ENCODE measurements at regions not wholly inside any gene's neighbourhood (a gene's known extent, or its start where the extent isn't known, plus 50 kb on each side); places are given as distances from the start of the nearest gene placed in this dataset.

GRCh38 chr13:84332346-84332745, 450.1 kb upstream of the SLITRK1 start:
- Histone ChIP-seq H3K27ac (no peak overlapping the region), H3K4me1 (no peaks in the 10 kb centered on the region), H3K9me3 (replicated peaks) (no peaks in the 10 kb centered on the region), H3K27me3 (no peaks in the 10 kb centered on the region), H3K36me3 (no peaks in the 10 kb centered on the region), H3K4me3 (no peak overlapping the region)
- DNase-seq, result no peak

DNA sequence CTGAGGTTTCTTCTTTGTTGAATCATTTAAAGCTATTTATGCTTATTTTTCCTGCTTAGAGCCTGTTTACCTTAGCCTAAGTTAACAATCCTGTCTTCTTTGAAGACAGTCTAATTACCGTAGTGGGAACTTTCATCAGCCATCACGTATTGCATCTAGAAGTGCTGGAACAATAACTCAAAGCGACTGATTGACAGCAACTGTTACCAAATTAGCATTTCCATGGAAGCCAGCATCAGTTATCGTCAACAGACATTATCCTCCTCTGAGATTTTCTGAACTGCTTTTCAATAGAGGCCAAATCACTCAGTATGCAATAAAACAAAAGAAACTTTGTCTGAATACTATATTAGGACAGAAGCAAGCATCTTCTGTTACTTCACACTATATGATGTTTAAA, 433.3 kb upstream of the SLITRK1 start:
- Histone ChIP-seq H3K9me3 (replicated peaks) (no peaks in the 10 kb centered on the region), H3K27me3 (no peaks in the 10 kb centered on the region), H3K27ac (no peak overlapping the region), H3K36me3 (no peaks in the 10 kb centered on the region), H3K4me3 (no peak overlapping the region), H3K4me1 (no peaks in the 10 kb centered on the region)
- no peak for DNase-seq

DNA sequence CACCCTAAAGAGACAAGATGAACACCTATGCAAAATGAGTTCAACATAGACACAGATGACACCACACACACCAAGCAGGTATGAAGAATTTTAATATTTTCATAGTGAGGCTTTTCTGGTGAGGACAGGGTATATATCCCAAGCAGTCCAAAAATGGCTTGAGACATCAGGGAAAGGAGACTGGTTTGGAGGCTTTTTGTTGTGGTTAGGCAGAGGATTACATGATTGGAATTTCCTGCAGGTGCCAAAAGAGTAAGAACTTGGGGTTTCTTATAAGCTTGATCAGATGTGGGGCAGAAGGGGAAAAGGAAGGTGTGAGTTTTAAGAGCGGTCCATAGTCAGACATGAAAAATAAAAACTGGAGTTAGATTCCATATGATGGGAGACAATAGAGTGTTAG, 420.8 kb upstream of the SLITRK1 start:
- Histone ChIP-seq H3K9me3 (replicated peaks) (no peaks in the 10 kb centered on the region), H3K27me3 (no peaks in the 10 kb centered on the region), H3K4me3 (no peak overlapping the region), H3K4me1 (no peaks in the 10 kb centered on the region), H3K27ac (no peak overlapping the region), H3K36me3 (no peaks in the 10 kb centered on the region)
- no peak for DNase-seq

GRCh38 chr13:84297251-84297650, 415.0 kb upstream of the SLITRK1 start:
- no peak for DNase-seq
- Histone ChIP-seq H3K36me3 (no peaks in the 10 kb centered on the region), H3K4me3 (no peak overlapping the region), H3K27me3 (no peaks in the 10 kb centered on the region), H3K27ac (no peak overlapping the region), H3K9me3 (replicated peaks) (no peaks in the 10 kb centered on the region), H3K4me1 (no peaks in the 10 kb centered on the region)

GRCh38 chr13:84296401-84296800, 414.1 kb upstream of the SLITRK1 start:
- DNase-seq, result no peak
- Histone ChIP-seq H3K36me3 (no peaks in the 10 kb centered on the region), H3K4me3 (no peak overlapping the region), H3K27ac (no peak overlapping the region), H3K4me1 (no peaks in the 10 kb centered on the region), H3K27me3 (no peaks in the 10 kb centered on the region), H3K9me3 (replicated peaks) (no peaks in the 10 kb centered on the region)

DNA sequence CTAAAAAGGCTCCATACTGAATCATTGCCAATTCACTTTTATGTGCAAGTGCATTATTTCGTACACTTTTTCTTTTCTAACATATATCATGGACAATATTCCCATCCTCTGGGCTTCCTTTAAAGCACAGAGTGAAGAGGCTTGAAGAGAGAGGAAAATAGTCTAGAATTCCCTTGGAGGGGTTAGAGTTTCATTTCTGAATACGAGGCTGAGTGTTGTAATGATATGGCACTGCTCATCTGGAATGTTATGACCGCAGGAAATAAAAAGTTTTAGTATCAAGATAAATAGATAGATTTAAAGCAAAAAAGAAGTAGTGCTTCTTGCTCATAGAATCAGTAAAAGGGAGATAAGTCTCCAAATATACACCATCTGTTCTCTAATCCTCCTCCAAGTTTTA, 412.3 kb upstream of the SLITRK1 start:
- DNase-seq, result no peak
- Histone ChIP-seq H3K4me3 (no peak overlapping the region), H3K36me3 (no peaks in the 10 kb centered on the region), H3K27me3 (no peaks in the 10 kb centered on the region), H3K4me1 (no peaks in the 10 kb centered on the region), H3K27ac (no peak overlapping the region), H3K9me3 (replicated peaks) (no peaks in the 10 kb centered on the region)

DNA sequence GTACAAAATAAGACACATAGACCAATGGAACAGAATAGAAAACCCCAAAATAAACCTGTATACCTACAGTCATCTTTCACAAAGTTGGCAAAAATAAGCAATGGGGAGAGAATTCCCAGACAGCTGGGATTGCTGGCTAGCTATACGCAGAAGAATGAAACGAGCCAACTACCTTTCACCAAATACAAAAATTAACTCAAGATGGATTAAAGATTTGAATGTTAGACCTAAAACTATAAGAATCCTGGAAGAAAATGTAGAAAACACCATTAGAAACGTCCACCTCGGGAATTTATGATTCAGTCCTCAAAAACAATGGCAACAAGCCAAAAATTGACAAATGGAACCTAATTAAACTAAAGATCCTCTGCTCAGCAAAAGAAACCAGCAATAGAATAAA, 408.1 kb upstream of the SLITRK1 start:
- H3K4me3 ChIP-seq, result no peak overlapping the region
- H3K27ac ChIP-seq, result no peak overlapping the region
- no peaks in the 10 kb centered on the region for H3K9me3 ChIP-seq (replicated peaks)
- H3K27me3 ChIP-seq, result no peaks in the 10 kb centered on the region
- no peaks in the 10 kb centered on the region for H3K36me3 ChIP-seq
- no peak for DNase-seq
- no peaks in the 10 kb centered on the region for H3K4me1 ChIP-seq

DNA sequence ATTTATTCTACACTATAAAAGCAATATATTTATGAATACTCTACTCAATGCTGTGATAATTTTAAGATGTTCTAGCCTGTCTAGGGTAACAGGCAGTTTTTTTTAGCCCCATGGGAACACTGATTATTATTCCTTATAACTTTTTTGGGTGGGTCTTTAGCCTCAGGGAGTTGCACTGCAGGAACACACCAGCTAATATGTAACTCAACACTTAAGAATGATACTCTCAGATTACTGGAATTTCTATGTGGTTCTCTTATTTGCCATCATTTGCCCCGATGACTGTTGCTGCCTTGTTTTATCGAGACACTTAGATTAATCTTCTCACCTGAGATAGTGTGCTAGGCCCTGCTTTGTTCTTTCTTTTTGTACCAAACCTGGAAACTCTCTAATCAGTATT, 396.9 kb upstream of the SLITRK1 start:
- H3K36me3 ChIP-seq, result no peaks in the 10 kb centered on the region
- no peak overlapping the region for H3K27ac ChIP-seq
- no peak overlapping the region for H3K4me3 ChIP-seq
- no peaks in the 10 kb centered on the region for H3K9me3 ChIP-seq (replicated peaks)
- peaks cover 13% of the 10 kb centered on the region for H3K4me1 ChIP-seq
- DNase-seq, result no peak
- no peaks in the 10 kb centered on the region for H3K27me3 ChIP-seq

DNA sequence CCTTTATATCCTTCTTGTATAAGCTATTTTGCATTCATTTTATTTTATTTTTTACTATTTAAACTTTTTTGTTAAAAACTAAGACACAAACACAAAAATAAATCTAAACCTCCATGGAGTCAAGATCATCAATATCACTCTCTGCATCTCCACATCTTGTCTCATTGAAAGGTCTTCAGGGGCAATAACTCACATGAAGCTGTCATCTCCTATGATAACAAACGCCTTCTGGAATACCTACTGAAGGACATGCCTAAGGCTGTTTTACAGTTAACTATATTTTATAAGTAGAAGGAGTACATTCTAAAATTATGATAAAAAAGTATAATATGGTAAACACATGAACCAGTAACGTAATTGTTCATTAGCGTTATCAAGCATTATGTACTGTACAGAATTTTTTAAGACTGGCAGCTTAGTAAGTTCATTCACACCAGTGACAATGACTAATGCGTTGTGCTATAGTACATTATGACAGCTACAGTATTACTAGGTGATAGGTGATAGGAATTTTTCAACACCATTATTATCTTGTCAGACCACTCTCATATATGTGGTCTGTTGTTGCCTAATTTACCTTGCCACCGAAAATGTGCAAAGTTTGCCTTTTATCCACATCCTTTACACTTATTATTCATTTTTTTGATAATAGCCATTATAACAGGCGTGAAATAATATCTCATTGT, 390.7 kb upstream of the SLITRK1 start:
- H3K4me3 ChIP-seq, result no peak overlapping the region
- no peaks in the 10 kb centered on the region for H3K27me3 ChIP-seq
- no peak overlapping the region for H3K27ac ChIP-seq
- H3K9me3 ChIP-seq (replicated peaks), result no peaks in the 10 kb centered on the region; the same call in 1 of the 2 replicates
- no peak for DNase-seq
- H3K4me1 ChIP-seq, result no peaks in the 10 kb centered on the region
- no peaks in the 10 kb centered on the region for H3K36me3 ChIP-seq

GRCh38 chr13:84265257-84265764, 383.0 kb upstream of the SLITRK1 start:
- H3K36me3 ChIP-seq, result no peaks in the 10 kb centered on the region
- H3K27ac ChIP-seq, result no peak overlapping the region
- no peak overlapping the region for H3K4me3 ChIP-seq
- no peaks in the 10 kb centered on the region for H3K4me1 ChIP-seq
- DNase-seq, result no peak
- H3K9me3 ChIP-seq (replicated peaks), result no peaks in the 10 kb centered on the region
- no peaks in the 10 kb centered on the region for H3K27me3 ChIP-seq

DNA sequence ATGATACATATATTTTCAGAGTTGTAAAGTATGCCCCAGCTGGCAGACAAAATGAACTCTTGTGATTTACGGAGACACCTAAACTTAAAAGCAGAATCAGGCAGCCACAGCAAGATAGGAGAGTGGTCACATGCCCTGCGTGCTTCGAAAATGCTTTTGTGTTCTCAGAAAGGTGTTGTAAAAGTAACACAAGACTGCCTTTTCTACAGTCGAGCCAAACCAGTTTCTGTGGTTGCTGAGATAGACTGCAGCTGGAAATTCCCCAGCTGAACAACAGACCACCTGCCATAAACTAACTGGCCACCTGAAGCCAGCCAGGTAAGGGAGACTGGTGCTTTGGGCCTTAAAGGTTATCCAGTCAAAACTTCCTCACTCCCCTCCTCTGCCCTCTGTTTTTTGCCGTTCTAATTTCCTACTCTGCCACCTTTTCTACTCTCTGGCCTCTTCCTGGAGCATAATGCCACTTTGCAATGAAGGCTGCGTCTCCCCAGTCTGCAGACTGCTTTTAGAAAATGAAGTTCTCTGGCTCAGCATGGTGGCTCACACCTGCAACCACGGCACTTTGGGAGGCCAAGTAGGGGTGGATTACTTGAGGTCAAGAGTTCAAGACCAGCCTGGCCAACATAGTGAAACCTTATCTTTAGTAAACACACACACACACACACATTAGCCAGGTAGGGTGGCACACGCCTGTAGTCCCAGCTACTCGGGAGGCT, 381.2 kb upstream of the SLITRK1 start:
- DNase-seq, result no peak
- no peak overlapping the region for H3K27ac ChIP-seq
- H3K4me3 ChIP-seq, result no peak overlapping the region
- H3K4me1 ChIP-seq, result no peaks in the 10 kb centered on the region
- no peaks in the 10 kb centered on the region for H3K9me3 ChIP-seq (replicated peaks)
- no peaks in the 10 kb centered on the region for H3K36me3 ChIP-seq
- H3K27me3 ChIP-seq, result no peaks in the 10 kb centered on the region

DNA sequence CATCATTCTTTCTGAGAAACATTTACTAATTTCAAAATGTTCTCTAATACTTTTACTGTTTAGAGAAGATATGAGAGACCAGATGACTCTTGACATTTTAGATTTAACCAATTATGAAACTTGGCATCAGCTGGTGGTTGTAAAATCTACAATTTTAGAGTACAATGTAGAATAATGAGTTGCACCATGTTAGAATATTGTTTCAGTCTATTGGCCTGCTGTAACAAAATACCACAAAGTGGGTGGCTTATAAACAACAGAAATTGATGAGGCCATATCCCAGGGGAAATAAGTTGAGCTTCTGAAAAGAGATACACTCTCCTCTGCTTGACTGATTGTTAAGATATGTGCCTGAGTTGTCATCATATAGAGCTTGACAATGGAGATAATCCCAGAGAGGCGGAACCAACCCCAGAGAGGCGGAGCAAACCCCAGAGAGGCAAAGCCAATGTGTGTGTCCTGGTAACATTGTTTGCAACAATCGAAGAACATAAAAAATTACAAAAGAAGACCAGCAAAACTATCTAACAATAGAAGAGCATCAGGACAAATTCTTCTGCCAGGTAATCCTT, 373.0 kb upstream of the SLITRK1 start:
- H3K9me3 ChIP-seq (replicated peaks), result no peaks in the 10 kb centered on the region
- no peak overlapping the region for H3K27ac ChIP-seq
- H3K36me3 ChIP-seq, result no peaks in the 10 kb centered on the region
- no peaks in the 10 kb centered on the region for H3K4me1 ChIP-seq
- no peak overlapping the region for H3K4me3 ChIP-seq
- H3K27me3 ChIP-seq, result no peaks in the 10 kb centered on the region
- DNase-seq, result no peak

GRCh38 chr13:84249463-84249862, 367.2 kb upstream of the SLITRK1 start:
- H3K4me1 ChIP-seq, result no peaks in the 10 kb centered on the region

DNA sequence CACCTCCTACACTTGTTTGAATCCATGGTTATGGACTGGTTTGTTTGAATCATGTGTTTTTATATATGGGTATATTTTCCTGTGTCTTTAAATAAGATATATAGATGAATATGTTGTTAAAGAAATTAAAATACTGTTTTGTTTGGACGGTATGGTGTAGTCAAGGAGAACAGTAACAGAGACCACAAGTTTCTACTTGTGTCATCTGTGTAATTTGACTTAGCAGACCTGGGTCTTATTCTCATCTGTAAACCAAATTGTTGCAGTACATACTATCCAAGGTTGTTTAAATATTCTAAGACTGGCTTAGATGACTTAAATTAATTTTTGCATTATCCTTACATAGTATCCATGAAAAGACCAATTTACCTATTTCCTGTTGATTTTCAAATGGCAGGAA, 361.1 kb upstream of the SLITRK1 start:
- H3K9me3 ChIP-seq (replicated peaks), result no peaks in the 10 kb centered on the region
- H3K27ac ChIP-seq, result no peak overlapping the region
- no peaks in the 10 kb centered on the region for H3K27me3 ChIP-seq
- no peaks in the 10 kb centered on the region for H3K4me1 ChIP-seq
- DNase-seq, result no peak
- H3K36me3 ChIP-seq, result no peaks in the 10 kb centered on the region
- H3K4me3 ChIP-seq, result no peak overlapping the region

More at GRCh38 chr13:84249463-84249862, 367.2 kb upstream of the SLITRK1 start:
- no peaks in the 10 kb centered on the region for H3K27me3 ChIP-seq
- H3K4me3 ChIP-seq, result no peak overlapping the region
- H3K36me3 ChIP-seq, result no peaks in the 10 kb centered on the region
- H3K9me3 ChIP-seq (replicated peaks), result no peaks in the 10 kb centered on the region
- DNase-seq, result no peak
- H3K27ac ChIP-seq, result no peak overlapping the region

- Histone ChIP-seq H3K36me3 (no peaks in the 10 kb centered on the region), H3K4me3 (no peak overlapping the region), H3K27ac (no peak overlapping the region), H3K9me3 (replicated peaks) (no peaks in the 10 kb centered on the region), H3K4me1 (no peaks in the 10 kb centered on the region), H3K27me3 (no peaks in the 10 kb centered on the region)
- DNase-seq, result no peak
These were observed 356.8 kb upstream of the SLITRK1 start for GRCh38 chr13:84239032-84239431.

Data from SJCRH30 (cell line).